ENCODE measurements at regions not wholly inside any gene's neighbourhood (a gene's known extent, or its start where the extent isn't known, plus 50 kb on each side); places are given as distances from the start of the nearest gene placed in this dataset.

- no peak for TF ChIP-seq CTCF (IDR thresholded peaks at IDR 0.05)
- no peak for TF ChIP-seq POLR2A (IDR thresholded peaks at IDR 0.05)
Observed at GRCh38 chr15:97733373-97733772, 227.1 kb upstream of the ARRDC4 start.

Data from thyroid gland (tissue), 4 donors.